ENCODE measurements at regions not wholly inside any gene's neighbourhood (a gene's known extent, or its start where the extent isn't known, plus 50 kb on each side); places are given as distances from the start of the nearest gene placed in this dataset.
A peak's percentile ranks its signal among the peaks of the same experiment; 100 is the strongest.

- H3K9me3 Mint-ChIP-seq = peaks cover 7% of the 10 kb centered on the region
- peaks cover 16% of the 10 kb centered on the region for H3K36me3 Mint-ChIP-seq
- H3K27ac Mint-ChIP-seq = no peak overlapping the region
- no peak overlapping the region for H3K4me3 Mint-ChIP-seq
- no peak for DNase-seq (ENCODE audit: low spot score in 2 of 2, unreplicated experiment in 2 of 2)
- peaks cover 5% of the 10 kb centered on the region for H3K4me1 Mint-ChIP-seq
- TF ChIP-seq CTCF (IDR thresholded peaks at IDR 0.05; ENCODE audit: unreplicated experiment) = no peak
- no peaks in the 10 kb centered on the region for H3K27me3 Mint-ChIP-seq (ENCODE audit: low read depth)
Measured at GRCh38 chr21:16137106-16137505, 407.3 kb downstream of the USP25 start.

- H3K4me3 Mint-ChIP-seq = no peak overlapping the region
- no peak overlapping the region for H3K27ac Mint-ChIP-seq
- peaks cover 26% of the 10 kb centered on the region for H3K9me3 Mint-ChIP-seq
- H3K36me3 Mint-ChIP-seq = peaks cover 28% of the 10 kb centered on the region
- DNase-seq (ENCODE audit: low spot score in 2 of 2, unreplicated experiment in 2 of 2) = no peak
- H3K27me3 Mint-ChIP-seq (ENCODE audit: low read depth) = no peaks in the 10 kb centered on the region
- H3K4me1 Mint-ChIP-seq = peaks cover 14% of the 10 kb centered on the region
- TF ChIP-seq CTCF (IDR thresholded peaks at IDR 0.05; ENCODE audit: unreplicated experiment) = no peak
Measured at GRCh38 chr21:16145052-16145451, 415.3 kb downstream of the USP25 start.

GRCh38 chr21:16145479-16145878 is 415.7 kb downstream of the USP25 start:
- DNase-seq (ENCODE audit: low spot score in 2 of 2, unreplicated experiment in 2 of 2) = no peak
- H3K27ac Mint-ChIP-seq = no peak overlapping the region
- no peak overlapping the region for H3K4me3 Mint-ChIP-seq
- no peaks in the 10 kb centered on the region for H3K27me3 Mint-ChIP-seq (ENCODE audit: low read depth)
- TF ChIP-seq CTCF (IDR thresholded peaks at IDR 0.05; ENCODE audit: unreplicated experiment) = no peak
- H3K4me1 Mint-ChIP-seq = peaks cover 14% of the 10 kb centered on the region
- H3K36me3 Mint-ChIP-seq = peaks cover 28% of the 10 kb centered on the region
- peaks cover 26% of the 10 kb centered on the region for H3K9me3 Mint-ChIP-seq

GRCh38 chr21:16154321-16154720 is 424.5 kb downstream of the USP25 start:
- DNase-seq (ENCODE audit: low spot score in 2 of 2, unreplicated experiment in 2 of 2) = no peak
- Mint-ChIP-seq H3K9me3 (no peaks in the 10 kb centered on the region), H3K4me3 (no peak overlapping the region), H3K27ac (no peak overlapping the region), H3K27me3 (ENCODE audit: low read depth) (no peaks in the 10 kb centered on the region), H3K36me3 (peaks cover 3% of the 10 kb centered on the region), H3K4me1 (peaks cover 20% of the 10 kb centered on the region)
- TF ChIP-seq CTCF (IDR thresholded peaks at IDR 0.05; ENCODE audit: unreplicated experiment) = no peak

- TF ChIP-seq CTCF (IDR thresholded peaks at IDR 0.05; ENCODE audit: unreplicated experiment) = no peak
- H3K9me3 Mint-ChIP-seq = peaks cover 6% of the 10 kb centered on the region
- peak overlapping the region; percentile 30 for H3K27ac Mint-ChIP-seq
- no peaks in the 10 kb centered on the region for H3K27me3 Mint-ChIP-seq (ENCODE audit: low read depth)
- H3K4me1 Mint-ChIP-seq = peaks cover 20% of the 10 kb centered on the region
- peaks cover 2% of the 10 kb centered on the region for H3K36me3 Mint-ChIP-seq
- no peak overlapping the region for H3K4me3 Mint-ChIP-seq
- no peak for DNase-seq (ENCODE audit: low spot score in 2 of 2, unreplicated experiment in 2 of 2)
Measured at GRCh38 chr21:16154951-16155635, 425.3 kb downstream of the USP25 start.

Measured in mesothelial cell of epicardium (in vitro differentiated cells).